RPMI8226 (cell line): ENCODE measurements at regions not wholly inside any gene's neighbourhood (a gene's known extent, or its start where the extent isn't known, plus 50 kb on each side); places are given as distances from the start of the nearest gene placed in this dataset.
"Not testable (repeated sequence)": the region's sequence is repeated elsewhere in the genome, so short reads cannot be mapped to it uniquely, and the experiment has no call there.

Experiments used
- DNase-seq: peaks from one replicate; pipeline ENCODE4 v3.0.0-alpha.2; 2015

DNA sequence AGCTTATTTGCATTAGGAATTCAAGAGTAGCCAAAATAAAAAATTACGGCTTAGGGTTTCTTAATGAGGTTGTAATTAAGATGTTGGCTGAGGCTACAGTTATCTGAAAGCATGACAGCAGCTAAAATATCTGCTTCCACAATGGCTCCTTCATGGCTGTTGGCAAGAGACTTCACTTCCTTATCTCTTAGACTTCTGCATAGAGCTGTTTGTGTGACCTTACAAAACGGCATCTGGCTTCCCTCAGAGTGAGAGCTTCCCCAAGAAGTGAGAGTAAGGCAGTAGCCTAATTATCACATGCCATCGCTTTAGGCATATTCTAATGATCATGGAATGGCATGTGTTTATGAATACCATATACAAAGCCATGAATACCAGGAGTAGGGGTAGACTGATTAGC lies 57.6 kb downstream of the CCDC59 start:
- no peak for DNase-seq

DNA sequence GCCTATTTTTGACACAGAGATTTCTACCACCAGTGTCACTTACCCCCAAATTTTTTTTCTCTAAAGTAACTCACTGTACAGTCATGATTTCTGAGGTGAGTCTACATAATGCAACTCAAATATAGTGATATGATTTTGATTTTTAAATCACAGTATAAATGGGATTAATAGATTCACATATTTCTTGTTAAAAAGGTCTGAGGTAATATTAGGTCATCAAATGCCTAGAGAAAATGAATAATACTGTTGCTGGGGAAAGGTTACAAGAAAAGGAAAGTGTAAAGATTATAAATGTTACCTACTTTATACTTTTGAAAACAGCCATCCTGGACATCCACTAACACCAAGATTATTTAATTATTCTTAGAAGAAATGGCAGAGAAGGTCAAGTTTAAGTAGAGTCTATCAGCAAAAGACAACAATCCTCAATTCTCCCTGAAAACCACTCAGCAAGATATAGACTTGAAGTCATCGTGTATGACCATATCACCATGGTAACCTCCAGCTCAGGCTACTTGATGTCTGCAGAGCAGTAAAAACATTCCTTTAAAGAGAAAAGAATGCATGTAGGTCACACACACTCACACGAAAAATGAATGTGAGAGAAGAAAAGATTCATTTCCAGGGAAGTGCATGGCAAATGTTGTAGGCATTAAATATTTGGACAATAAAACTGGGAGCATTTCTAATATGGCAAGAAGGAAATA lies 58.7 kb downstream of the CCDC59 start:
- DNase-seq: no peak

DNA sequence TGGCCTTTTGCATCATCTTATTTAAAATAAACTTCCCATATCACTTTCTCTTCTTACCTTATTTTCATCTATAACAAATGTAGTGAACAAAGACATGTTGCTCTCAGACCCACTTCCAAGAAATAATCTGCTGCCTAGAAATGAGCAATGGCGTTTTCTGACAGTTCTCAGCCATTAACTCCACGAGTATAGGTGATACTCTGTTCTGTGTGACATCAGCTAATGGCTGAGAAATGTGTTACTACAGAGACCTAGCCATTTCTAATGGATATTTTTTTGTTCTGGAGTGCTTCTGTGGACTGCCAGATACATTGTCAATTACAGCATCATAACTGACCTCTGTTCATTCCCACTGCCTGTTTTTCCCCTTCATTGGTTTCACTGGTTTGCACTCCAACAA lies 67.8 kb downstream of the CCDC59 start:
- no peak for DNase-seq

DNA sequence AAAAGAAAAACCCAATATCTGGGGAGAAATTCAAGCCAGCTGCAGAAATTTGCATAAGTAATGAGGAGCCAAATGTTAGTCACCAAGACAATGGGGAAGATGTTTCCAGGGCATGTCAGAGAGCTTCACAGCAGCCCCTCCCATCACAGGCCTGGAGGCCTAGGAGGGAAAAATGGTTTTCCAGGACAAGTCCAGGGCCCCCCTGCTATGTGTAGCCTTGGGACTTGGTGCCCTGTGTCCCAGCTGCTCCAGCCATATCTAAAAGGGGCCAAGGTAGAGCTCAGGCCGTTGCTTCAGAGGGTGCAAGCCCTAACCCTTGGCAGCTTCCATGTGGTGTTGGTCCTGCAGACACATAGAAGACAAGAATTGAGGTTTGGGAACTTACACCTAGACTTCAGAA lies 76.9 kb downstream of the CCDC59 start:
- DNase-seq: not testable (repeated sequence)

DNA sequence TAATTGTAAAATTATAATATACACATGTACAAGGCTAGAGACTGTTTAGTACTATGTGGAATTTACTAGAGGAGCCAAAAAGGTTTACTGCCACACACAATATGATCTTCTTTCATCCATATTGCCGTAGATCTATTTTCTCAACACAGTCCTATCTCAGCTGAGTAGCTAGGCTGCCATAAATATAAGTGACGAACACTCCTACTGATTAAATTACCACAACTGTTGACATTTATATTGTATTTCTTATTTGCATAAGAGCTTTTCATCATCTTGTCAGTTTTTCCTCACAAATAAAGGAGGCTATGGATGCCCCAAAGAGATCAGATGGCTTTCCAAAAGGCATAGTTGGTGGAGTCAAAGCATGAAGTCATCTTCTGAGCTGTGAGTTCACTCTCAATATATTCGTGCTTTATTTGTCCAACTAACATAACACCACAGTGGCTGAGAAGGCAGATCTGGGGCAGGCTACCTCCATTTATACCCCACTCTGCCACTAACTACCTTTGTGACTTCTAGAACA lies 78.6 kb downstream of the CCDC59 start:
- no peak for DNase-seq

DNA sequence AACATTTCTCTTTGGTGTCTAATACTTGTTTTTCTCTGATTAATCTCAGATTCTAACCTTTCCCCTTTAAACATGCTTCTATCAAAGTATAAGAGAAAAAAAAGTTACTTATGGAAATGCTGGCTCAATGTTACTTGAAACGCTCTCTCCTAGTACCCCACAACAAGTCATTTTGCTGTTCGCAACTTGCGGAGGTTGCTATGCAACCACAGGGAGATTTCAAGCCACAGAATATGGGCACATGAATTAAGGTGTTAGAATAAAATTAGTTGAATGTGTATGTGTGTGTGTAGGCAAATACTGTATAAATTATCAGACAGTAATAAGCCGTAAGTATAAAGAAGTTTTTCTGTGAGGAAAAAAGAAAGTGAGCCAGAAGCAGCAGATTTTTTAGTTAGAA lies 80.6 kb downstream of the CCDC59 start:
- DNase-seq: no peak

DNA sequence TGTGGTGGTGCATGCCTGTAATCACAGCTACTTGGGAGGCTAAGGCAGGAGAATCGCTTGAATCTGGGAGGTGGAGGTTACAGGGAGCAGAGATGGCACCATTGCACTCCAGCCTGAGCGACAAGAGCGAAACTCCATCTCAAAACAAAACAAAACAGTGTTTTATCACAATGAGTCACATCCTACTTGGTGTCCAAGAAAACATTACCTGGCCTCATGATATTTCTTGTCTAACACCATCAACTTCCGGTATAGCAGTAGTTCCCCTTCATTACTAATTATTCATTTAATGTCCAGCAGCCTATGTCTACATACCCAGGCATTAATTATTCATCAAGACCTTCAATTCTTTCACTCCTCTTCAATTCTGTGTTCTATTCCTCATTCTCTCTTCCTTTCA lies 115.5 kb downstream of the CCDC59 start:
- DNase-seq: no peak

DNA sequence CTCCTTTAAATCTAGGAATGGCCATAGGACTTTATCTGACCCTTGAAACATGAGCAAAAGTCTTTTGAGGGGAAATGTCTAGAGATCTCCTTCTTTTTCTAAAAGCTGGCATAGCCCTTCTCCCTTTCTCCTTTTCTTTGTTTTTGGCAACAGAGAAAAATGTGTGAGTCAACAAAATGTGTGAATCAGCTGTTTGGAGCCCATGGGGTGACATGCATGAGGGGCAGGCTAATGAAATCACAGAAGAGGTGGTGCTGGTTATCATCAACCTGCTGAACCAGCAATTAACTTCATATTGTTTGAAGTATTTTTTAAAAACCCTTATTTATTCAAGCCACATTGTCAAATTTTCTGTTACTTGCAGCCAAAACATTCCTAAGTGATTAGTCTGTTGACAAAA lies 132.3 kb downstream of the CCDC59 start:
- DNase-seq: no peak

DNA sequence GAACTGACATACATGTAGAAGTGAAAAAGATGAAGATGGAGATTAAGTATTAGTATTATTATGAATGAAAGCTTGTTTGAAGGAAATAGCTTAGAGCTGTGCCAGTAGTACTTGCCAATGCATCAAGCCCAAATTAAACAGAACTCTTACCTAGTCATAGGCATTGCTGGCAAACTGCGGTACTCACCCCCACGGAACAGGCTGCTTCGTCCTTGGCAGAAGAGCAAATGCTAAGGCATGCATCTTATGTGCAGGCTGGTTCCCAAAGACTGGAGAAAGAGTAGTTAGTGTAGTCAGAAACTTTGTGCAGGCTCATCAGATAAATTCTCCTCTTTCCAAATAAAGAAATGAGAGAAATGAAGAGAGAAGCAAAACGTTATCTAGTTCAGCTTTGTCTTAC lies 134.8 kb downstream of the CCDC59 start:
- DNase-seq: no peak

DNA sequence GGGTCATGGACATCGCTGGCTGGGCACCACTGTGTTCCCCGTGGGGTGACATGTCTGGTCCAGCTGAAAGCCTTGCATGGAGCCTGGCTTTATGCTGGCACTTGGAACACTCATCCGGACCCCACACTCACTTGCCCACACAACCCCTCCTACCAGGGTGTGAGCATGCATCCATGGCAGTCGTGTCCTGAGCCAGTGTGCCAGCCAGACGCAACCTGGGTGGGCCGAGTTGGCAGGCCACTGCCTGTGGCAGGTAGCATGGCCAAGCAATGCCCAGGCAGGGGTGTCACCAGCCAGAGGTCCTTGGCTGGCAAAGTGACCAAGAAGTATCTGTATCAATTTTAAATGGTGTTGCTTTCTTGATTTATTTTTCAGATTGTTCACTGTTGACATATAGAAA lies 141.7 kb downstream of the CCDC59 start:
- DNase-seq: no peak

DNA sequence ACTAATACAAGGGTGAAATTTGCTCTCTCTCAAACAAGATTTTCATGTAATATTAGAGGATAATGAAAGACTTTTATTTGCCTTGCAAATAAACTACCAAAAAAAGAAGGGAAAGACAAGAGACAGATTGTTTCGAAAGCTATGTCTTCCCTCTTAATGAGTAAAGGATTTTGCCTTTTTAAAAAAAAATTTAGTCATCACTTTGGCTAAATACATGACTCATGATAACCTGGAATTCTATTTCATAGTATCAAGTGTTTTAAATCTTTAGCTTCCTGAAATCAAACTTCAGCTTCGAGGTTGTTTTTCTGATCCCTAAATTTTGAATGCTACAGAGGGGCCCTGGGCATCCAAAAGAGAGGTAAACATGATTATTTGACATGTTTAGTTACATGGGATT lies 144.4 kb downstream of the CCDC59 start:
- DNase-seq: no peak

DNA sequence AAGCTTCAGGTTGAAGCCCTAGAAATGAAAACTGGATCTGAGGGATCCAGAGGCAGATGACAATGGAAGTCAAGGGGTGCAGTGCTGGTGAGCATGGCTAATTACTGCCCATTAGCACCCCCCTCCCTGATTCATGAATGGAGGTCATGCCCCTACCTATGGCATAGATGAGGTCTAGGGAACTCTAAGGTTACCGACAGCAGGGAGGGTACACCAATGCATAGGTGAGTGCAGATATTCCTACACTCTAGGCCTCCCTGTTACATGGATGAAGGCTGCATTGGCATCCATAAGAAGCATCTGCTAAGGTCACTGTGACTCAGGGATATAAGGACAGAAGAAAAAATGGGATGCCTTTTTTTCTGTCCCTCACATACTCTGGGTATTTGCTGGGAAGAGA lies 147.3 kb downstream of the CCDC59 start:
- DNase-seq: no peak

DNA sequence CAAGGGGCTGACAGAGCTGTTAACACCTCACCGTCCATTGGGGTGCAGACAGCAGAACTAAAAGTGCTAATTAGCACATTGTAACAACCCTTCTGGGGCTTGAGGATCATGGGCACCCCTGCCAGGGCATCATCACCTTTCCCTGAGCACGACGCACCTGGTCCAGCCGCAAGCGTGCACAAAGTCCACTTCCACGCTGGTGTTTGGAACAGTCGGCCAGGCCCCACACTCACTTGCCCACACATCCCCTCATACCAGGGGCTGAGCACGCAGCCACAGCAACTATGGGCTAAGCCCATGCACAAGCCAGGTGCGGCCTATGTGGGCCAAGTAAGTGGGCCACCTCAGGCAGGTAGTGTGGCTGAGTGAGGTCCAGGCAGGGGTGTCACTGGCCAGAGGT lies 148.7 kb downstream of the CCDC59 start:
- no peak for DNase-seq

DNA sequence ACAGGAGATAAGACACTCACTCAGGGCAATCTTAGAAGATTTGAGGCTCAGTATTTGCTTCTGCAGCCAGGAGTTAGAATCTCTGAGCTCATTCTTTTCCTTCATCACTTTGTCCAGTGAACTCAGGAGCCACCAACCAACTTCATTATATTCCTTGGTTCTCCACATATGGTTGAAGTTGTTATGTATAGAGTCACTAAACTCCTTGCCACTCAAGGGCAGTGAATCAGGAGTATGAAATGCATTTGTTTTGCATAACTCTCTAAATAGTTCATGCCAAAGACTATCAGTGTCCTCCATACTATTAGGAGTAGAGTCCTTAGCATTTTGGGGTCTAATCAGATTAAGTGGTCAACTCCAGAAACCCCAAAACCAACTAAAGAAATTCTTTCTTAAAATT lies 150.6 kb downstream of the CCDC59 start:
- DNase-seq: no peak

DNA sequence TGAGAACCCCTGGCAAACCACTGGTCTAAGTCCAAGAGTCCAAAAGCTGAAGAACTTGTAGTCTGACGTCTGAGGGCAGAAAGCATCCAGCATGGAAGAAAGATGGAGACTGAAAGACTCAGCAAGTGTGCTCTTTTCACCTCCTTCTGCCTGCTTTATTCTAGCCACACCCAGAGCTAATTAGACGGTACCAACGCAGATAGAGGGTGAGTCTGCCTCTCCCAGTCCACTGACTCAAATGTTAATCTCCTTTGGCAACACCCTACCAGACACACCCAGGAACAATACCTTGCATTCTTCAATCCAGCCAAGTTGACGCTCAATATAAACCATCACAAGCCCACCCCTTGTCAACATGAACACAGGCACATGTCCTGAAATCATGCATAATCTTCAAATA lies 155.1 kb downstream of the CCDC59 start:
- DNase-seq: no peak

DNA sequence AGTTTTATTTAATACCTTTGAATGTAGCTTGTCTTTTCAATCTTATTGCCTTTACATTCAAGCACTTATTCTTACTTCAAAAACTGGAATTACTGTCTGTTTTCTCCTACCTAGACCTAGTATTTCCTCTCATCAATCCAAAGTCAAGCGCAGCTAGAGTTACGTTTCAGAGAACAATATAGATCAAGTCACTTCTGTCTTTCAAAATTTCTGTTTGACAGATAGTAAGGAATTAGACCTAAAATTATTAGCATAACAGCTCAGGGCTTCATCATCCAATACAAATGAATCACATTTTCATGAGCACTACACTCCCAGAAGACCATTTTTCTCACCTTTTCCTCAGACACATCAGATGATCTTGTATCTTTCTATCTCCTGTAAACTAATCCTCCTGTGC lies 170.6 kb downstream of the CCDC59 start:
- no peak for DNase-seq

DNA sequence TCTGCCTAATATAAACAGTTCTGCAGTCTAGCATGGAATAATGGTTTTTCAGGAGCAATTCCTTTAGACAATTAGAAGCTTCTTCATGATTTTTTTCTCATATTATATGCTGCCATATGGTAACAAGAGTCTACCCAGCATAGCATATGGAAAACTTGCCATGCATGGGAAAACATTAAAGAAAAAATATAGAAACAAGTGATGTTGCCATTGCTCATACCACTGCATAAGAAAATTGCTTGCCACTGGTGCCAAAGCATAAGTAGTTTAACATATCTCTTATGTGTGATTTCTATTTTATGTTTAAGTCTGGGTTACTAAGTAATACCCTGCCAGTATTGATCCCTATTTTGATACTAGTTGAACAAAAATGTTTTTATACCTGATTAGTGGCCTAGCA lies 171.2 kb downstream of the CCDC59 start:
- DNase-seq: no peak

DNA sequence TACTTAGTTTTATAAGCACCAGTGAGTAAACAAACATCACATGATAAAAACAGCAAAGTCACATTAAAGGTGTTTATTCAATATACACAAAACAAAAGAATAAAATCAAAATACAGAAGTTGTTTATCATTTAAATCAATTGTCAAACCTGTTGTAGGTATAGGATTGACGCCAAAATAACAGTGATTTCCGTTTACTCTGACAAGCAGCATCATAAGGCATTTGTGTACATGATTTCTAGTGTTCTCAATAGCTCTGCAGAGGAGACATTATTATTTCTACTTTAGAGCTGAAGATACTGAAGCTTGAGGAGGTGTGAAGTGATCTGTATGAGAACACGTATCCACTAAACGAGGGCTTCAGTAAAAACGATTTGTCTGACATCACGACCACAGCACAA lies 171.9 kb downstream of the CCDC59 start:
- DNase-seq: no peak

DNA sequence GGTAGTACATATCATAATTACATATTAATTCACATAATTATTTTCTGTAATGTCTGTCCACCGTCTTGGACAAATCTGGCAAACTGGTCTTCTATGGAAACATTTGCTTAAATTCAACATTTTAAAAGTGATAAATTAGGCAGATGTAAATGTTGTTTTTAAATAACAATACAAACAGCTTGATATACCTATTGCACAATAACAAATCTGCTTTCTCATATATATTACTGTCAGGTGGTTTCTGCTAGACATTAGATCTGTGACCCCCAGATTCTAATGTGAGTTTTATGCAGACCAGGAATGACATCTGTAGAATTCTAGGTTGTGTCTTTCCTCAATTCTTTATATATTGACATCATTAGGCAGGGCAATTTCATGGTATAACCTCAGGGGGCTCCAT lies 173.3 kb downstream of the CCDC59 start:
- DNase-seq: no peak

DNA sequence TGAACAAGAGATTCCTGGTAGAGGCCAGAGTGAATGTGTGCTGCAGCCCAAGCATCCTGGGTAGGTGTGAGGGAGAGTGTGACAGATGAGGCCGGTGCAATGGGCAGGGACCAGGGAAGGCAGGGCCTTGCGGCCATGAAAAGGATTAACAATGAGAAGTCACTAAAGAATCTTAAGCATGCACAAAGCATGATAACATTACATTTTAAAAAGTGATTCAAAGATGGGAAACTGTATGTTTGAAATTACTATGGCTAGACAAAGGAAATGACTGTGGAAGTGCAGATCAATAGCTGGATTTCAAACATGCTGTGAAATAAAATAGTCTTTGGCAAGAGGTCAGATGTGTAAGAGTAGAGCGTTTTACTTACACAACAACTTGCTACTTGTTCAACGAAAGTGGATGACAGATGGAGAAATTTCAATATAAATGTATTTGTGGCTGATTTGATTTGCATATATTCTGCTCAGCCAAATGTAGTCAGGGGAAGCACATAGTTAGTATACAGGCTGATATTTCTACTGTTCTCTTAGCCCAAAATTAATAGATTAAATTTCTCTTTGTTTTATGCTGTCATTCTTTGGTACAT lies 175.5 kb downstream of the CCDC59 start:
- no peak for DNase-seq

DNA sequence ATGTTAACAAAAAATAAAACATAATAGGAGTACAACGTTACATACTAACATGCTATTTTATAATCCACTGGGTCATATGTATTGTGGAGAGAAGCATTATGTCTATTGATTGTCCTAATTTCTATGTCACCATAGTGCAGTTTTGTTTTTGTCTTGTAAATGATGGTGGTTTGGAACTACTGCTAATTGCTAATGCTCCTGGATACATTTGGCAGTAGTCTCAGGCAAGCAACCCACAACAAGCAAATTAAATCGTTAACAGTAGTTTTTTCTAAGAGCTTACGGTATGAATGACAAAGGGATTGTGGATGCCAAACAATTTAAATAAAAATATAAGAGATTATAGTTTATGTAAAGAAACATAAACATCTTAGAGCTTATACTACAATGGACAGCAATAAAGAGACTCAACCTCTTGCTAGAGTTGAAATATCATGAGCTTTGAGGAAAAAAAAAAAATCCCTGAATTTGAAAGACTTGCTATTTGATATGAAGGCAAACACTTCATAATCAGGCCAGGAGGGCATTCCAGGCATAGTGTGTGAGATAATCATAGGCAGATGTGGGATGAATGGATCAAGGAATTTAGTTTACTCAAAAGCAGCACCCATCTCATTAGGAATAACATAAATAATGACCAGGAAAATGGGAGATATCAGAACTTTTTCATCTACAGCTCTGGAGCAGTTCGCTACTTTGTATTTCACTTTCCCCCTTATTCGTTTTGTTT lies 181.3 kb downstream of the CCDC59 start:
- no peak for DNase-seq

DNA sequence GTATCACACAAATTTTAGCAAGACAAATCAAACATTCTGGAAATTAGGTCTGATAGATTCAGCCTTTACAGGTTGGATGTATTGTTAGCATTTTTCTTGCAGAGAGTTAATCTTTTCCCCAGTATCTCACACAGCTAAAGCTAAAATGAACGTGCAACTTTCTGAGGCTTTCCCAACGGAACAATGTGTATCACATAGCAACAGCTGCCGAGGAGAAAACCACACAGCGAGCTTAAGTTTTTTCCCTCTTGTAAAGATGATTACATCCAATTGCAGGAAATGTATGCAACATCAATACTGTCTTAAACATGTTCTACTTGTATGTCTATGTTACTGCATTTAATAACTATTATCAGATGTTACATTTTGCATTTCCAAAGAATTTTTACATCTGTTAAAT lies 182.2 kb downstream of the CCDC59 start:
- no peak for DNase-seq

DNA sequence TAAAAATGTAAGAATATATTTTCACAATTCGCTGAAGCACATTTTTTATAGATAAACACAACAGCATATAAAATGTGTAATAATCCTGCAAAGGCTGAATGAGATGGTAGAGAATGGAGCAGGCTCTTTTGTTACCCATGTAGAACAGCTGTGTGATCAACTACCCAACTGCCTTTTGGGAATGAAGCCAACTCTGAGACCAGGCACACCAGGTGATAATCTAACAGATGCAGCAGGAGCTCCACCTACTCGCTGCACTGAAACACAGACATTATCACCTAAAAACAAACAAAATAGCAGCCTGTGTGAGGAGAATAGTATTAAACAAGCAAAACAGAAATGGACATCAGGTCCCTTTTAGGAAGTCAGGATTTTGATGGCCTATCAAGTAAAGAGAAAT lies 183.3 kb downstream of the CCDC59 start:
- DNase-seq: peak; percentile 63

DNA sequence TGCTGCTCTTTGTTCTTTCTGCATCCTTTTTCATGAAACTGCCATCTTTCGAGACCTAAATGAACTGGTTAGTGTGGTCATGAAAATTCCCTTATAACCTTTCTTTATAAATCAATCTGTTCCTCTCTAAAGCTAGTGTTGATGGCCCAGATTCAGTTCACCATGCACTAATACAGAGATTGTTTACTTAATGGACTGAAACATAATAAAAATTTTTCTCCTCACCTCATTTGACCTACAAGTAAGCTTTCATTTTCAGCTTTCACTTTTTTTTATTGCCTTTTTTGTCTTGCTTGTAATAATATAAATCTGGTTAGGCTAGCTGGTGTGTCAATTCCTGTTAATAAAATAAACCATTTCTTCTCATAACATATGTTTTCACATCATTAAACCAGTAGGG lies 183.8 kb downstream of the CCDC59 start:
- DNase-seq: no peak
